ENCODE measurements at regions not wholly inside any gene's neighbourhood (a gene's known extent, or its start where the extent isn't known, plus 50 kb on each side); places are given as distances from the start of the nearest gene placed in this dataset.

GRCh38 chr1:218674280-218674773 is 329.2 kb downstream of the TGFB2 start (continued):
- 0 out of 2 replicates have a peak, but pooled peaks have one; percentile 15 for TF ChIP-seq TAF1 (IDR thresholded peaks at IDR 0.05; ENCODE audit: low read depth, low read length)
- TF ChIP-seq TEAD4 (IDR thresholded peaks at IDR 0.05; ENCODE audit: low read depth, low read length) = peak; percentile 95
- TF ChIP-seq KDM5A (IDR thresholded peaks at IDR 0.05; ENCODE audit: low read length) = no peak
- TF ChIP-seq BACH1 (IDR thresholded peaks at IDR 0.05; ENCODE audit: low read length) = no peak
- no peak; the same call in 1 of the 2 replicates for TF ChIP-seq JUND (IDR thresholded peaks at IDR 0.05; ENCODE audit: low read length)
- no peak for TF ChIP-seq HDAC6 (IDR thresholded peaks at IDR 0.05; ENCODE audit: low read depth, low read length)
- TF ChIP-seq SAP30 (IDR thresholded peaks at IDR 0.05; ENCODE audit: insufficient read depth, insufficient replicate concordance, low read length) = no peak
- TF ChIP-seq SUZ12 (IDR thresholded peaks at IDR 0.05; ENCODE audit: low read length) = no peak
- TF ChIP-seq RFX5 (IDR thresholded peaks at IDR 0.05; ENCODE audit: borderline replicate concordance, low read depth, low read length) = no peak
- TF ChIP-seq SIX5 (IDR thresholded peaks at IDR 0.05; ENCODE audit: low read depth, low read length) = no peak
- no peak for TF ChIP-seq JUN (IDR thresholded peaks at IDR 0.05; ENCODE audit: low read depth, low read length)
- TF ChIP-seq MAX (IDR thresholded peaks at IDR 0.05) = no peak
- no peak for TF ChIP-seq SRF (IDR thresholded peaks at IDR 0.05; ENCODE audit: low read depth, low read length)
- TF ChIP-seq POLR2A (IDR thresholded peaks at IDR 0.05; ENCODE audit: control extremely low read depth in 1 of 2, low read depth in 2 of 2, low read length in 2 of 2) = 0 out of 3 replicates have a peak, but pooled peaks of 1 of the 2 experiments have one; percentile 29
- TF ChIP-seq ASH2L (IDR thresholded peaks at IDR 0.05; ENCODE audit: low read length) = peak; percentile 39
- no peak for TF ChIP-seq ZNF274 (IDR thresholded peaks at IDR 0.05; ENCODE audit: borderline replicate concordance, extremely low read depth, low read length)
- TF ChIP-seq EZH2 (IDR thresholded peaks at IDR 0.05; ENCODE audit: low read depth, low read length, severe bottlenecking) = no peak
- TF ChIP-seq KDM1A (IDR thresholded peaks at IDR 0.05; ENCODE audit: borderline replicate concordance, low read length) = no peak
- TF ChIP-seq ATF3 (IDR thresholded peaks at IDR 0.05; ENCODE audit: insufficient read depth, low read depth, low read length) = no peak
- TF ChIP-seq SIN3A (conservative IDR thresholded peaks at IDR 0.05 in 1 of 2, IDR thresholded peaks at IDR 0.05 in 1 of 2; ENCODE audit: low read depth in 1 of 2, low read length in 2 of 2) = no peak
- TF ChIP-seq RNF2 (IDR thresholded peaks at IDR 0.05; ENCODE audit: borderline replicate concordance, low read depth, low read length, missing control alignments, poor library complexity, severe bottlenecking) = no peak
- no peak for TF ChIP-seq BRCA1 (IDR thresholded peaks at IDR 0.05; ENCODE audit: low read depth, low read length)
- TF ChIP-seq E2F6 (IDR thresholded peaks at IDR 0.05) = no peak
- no peak for TF ChIP-seq CEBPB (IDR thresholded peaks at IDR 0.05; ENCODE audit: low read depth, low read length)
- no peak for TF ChIP-seq EGR1 (IDR thresholded peaks at IDR 0.05; ENCODE audit: borderline replicate concordance, low read depth, low read length)
- no peak for TF ChIP-seq CREB1 (IDR thresholded peaks at IDR 0.05)
